K562 (cell line): ENCODE measurements at regions not wholly inside any gene's neighbourhood (a gene's known extent, or its start where the extent isn't known, plus 50 kb on each side); places are given as distances from the start of the nearest gene placed in this dataset.

ENCODE experiments used
- ATAC-seq: fragments of 200-7000 bp; cut with Tn5 transposase; 3 replicates; pipeline ENCODE4 v1.9.1; 2020; ENCODE audit warnings: moderate library complexity
- BruUV-seq: library from RNA; stranded (reverse); fragments of 400-500 nt; replicated peaks from 2 replicates; lab custom pipeline; 2021; lab: Mats Ljungman, UMichigan
- CTCF ChIA-PET: fragments of 300-600 bp; formaldehyde crosslinking; extraction: SDS; loops from one replicate; lab custom pipeline; 2021; ENCODE audit warnings: low intra/inter-chr PET ratio; lab: Yijun Ruan, JAX
- POLR2A ChIA-PET: fragments of 300-600, 350-650 bp; sonication (Branson Sonifier 250); formaldehyde crosslinking; extraction: SDS; loops from one replicate; lab custom pipeline; 2021; ENCODE audit warnings: antibody characterized with exemption, inconsistent platforms; lab: Yijun Ruan, JAX
- DNase-seq, 4 experiments: peaks; one replicate each; pipeline versions ENCODE4 v3.0.0 to v3.0.0-alpha.2; 2011 to 2018; ENCODE audit warnings: low spot score in 3 of 4, mixed read lengths in 3 of 4; ENCODE audit errors: extremely low read depth in 1 of 4
- FAIRE-seq: peaks from 2 replicates; lab custom pipeline; 2011; peaks lifted over from hg19 to GRCh38; lab: Jason Lieb, UNC
- H2AFZ ChIP-seq: 2 replicates; pipeline ENCODE4 v1.6.0; 2011; ENCODE audit warnings: low read depth, low read length, control low read depth, inconsistent platforms
- H3K27ac ChIP-seq: fragments of 200-600 bp; 3 replicates; pipeline ENCODE4 v1.8.0; 2011; ENCODE audit warnings: low read depth, mild to moderate bottlenecking, control low read depth, inconsistent platforms, low read length, moderate library complexity, mixed read lengths; ENCODE audit errors: extremely low read depth
- H3K27me3 ChIP-seq, 2 experiments: fragments of 300-600 bp in 1 of 2; 2 replicates in 1 of 2; 3 replicates in 1 of 2; pipeline versions ENCODE4 v1.6.0 to v1.8.0; 2011; ENCODE audit warnings: inconsistent platforms in 2 of 2, low read length in 2 of 2, mild to moderate bottlenecking in 1 of 2, mixed read lengths in 1 of 2, moderate library complexity in 1 of 2; ENCODE audit not compliant: control insufficient read depth in 2 of 2, insufficient read depth in 2 of 2
- H3K36me3 ChIP-seq: fragments of 300-600 bp; 3 replicates; pipeline ENCODE4 v1.8.0; 2011; ENCODE audit warnings: mild to moderate bottlenecking, low read length, inconsistent platforms; ENCODE audit not compliant: control insufficient read depth, insufficient read depth
- H3K4me1 ChIP-seq, 2 experiments: fragments of 200-600 bp in 1 of 2; replicated peaks in 1 of 2; 2 replicates in 1 of 2; 3 replicates in 1 of 2; pipeline versions ENCODE4 v1.5.1 to v1.8.0; 2011; ENCODE audit warnings: inconsistent platforms in 2 of 2, low read length in 2 of 2, mild to moderate bottlenecking in 1 of 2, mixed read lengths in 1 of 2, moderate library complexity in 1 of 2; ENCODE audit not compliant: control insufficient read depth in 2 of 2, insufficient read depth in 2 of 2
- H3K4me2 ChIP-seq: 2 replicates; pipeline ENCODE4 v1.6.1; 2011; ENCODE audit warnings: low read length, control low read depth, inconsistent platforms, mixed read lengths; ENCODE audit not compliant: insufficient read depth
- H3K4me3 ChIP-seq: fragments of 200-600 bp; sonication (generic), shearing (Covaris generic); 2 replicates; pipeline ENCODE4 v1.5.1; 2016; ENCODE audit warnings: control low read depth, inconsistent platforms
- H3K79me2 ChIP-seq: fragments of 200-600 bp; 3 replicates; pipeline ENCODE4 v1.8.0; 2011; ENCODE audit warnings: low read length, inconsistent platforms; ENCODE audit not compliant: control insufficient read depth, insufficient read depth
- H3K9ac ChIP-seq, 2 experiments: 2 replicates each; pipeline versions ENCODE4 v1.6.0 to v1.6.1; 2011; ENCODE audit warnings: low read depth in 2 of 2, low read length in 2 of 2, control low read depth in 1 of 2, inconsistent platforms in 1 of 2, mild to moderate bottlenecking in 1 of 2, mixed read lengths in 1 of 2; ENCODE audit not compliant: insufficient read depth in 1 of 2
- H3K9me1 ChIP-seq: one replicate; pipeline ENCODE4 v1.6.0; 2011; ENCODE audit warnings: inconsistent platforms, mild to moderate bottlenecking, low read length, moderate library complexity; ENCODE audit not compliant: control insufficient read depth, insufficient read depth
- H3K9me3 ChIP-seq: replicated peaks from 2 replicates; pipeline ENCODE4 v1.5.1; 2011; ENCODE audit warnings: low read depth, low read length, inconsistent platforms; ENCODE audit not compliant: control insufficient read depth, insufficient read depth
- H4K20me1 ChIP-seq: replicated peaks from 2 replicates; pipeline ENCODE4 v1.6.1; 2011; ENCODE audit warnings: low read length, inconsistent platforms, mixed read lengths; ENCODE audit not compliant: control insufficient read depth, insufficient read depth
- AFF4 ChIP-seq: sonication (generic); formaldehyde crosslinking; IDR thresholded peaks from 2 replicates; pipeline ENCODE4 v1.8.0; 2023; ENCODE audit warnings: mild to moderate bottlenecking, missing genetic modification reagents
- BRCA1 ChIP-seq, 2 experiments: fragments of 450-650 bp in 1 of 2; sonication (generic) in 1 of 2; formaldehyde crosslinking in 1 of 2; IDR thresholded peaks; 2 replicates each; pipeline versions ENCODE4 v1.5.0 to v1.6.1; 2017 to 2020; ENCODE audit warnings: mild to moderate bottlenecking in 1 of 2, missing genetic modification reagents in 1 of 2
- CBX8 ChIP-seq: fragments of 200-600 bp; sonication (generic); IDR thresholded peaks from 2 replicates; pipeline ENCODE4 v1.6.1; 2012; ENCODE audit warnings: borderline replicate concordance, mixed run types, low read depth, mild to moderate bottlenecking, moderate library complexity, mixed read lengths, low read length, control low read depth, inconsistent platforms; ENCODE audit not compliant: poor library complexity, severe bottlenecking; ENCODE audit errors: extremely low read depth
- CXXC5 ChIP-seq: fragments of 250-450 bp; sonication (Bioruptor Pico); IDR thresholded peaks from 2 replicates; pipeline ENCODE4 v1.8.0; 2022; ENCODE audit warnings: inconsistent platforms, mild to moderate bottlenecking, moderate library complexity
- ETS2 ChIP-seq: IDR thresholded peaks from 2 replicates; pipeline ENCODE4 v1.6.1; 2016; ENCODE audit warnings: borderline replicate concordance, missing genetic modification characterization, mild to moderate bottlenecking, moderate library complexity, missing compliant biosample characterization; ENCODE audit not compliant: poor library complexity, severe bottlenecking
- FUS ChIP-seq: fragments of 200-400 bp; formaldehyde crosslinking; optimal IDR thresholded peaks from 2 replicates; pipeline ENCODE3; 2017; ENCODE audit warnings: low read depth, low read length
- NR1H2 ChIP-seq: sonication (generic); formaldehyde crosslinking; IDR thresholded peaks from 2 replicates; pipeline ENCODE4 v1.4.0; 2020; ENCODE audit warnings: mild to moderate bottlenecking, missing genetic modification reagents
- SAFB ChIP-seq: fragments of 200-400 bp; formaldehyde crosslinking; IDR thresholded peaks from 2 replicates; pipeline ENCODE4 v1.6.1; 2017; ENCODE audit warnings: low read depth, low read length, borderline replicate concordance
- SMC3 ChIP-seq: conservative IDR thresholded peaks from 2 replicates; pipeline ENCODE4 v1.6.1; 2011; ENCODE audit warnings: low read depth, low read length, improper control_type of control experiment; ENCODE audit not compliant: insufficient read depth
- TAL1 ChIP-seq: fragments of 450-650 bp; IDR thresholded peaks from 2 replicates; pipeline ENCODE4 v1.6.1; 2016; ENCODE audit warnings: mild to moderate bottlenecking
- ZFP36 ChIP-seq: fragments of 150-350 bp; IDR thresholded peaks from 2 replicates; pipeline ENCODE4 v1.6.1; 2018; ENCODE audit warnings: low read length, low read depth; ENCODE audit not compliant: partially characterized antibody
- ZNF764 ChIP-seq: fragments of 250-450 bp; sonication (Bioruptor Pico); IDR thresholded peaks from 2 replicates; pipeline ENCODE4 v1.4.0; 2020; ENCODE audit warnings: low read depth, mild to moderate bottlenecking, moderate library complexity
- ZNF785 ChIP-seq: fragments of 250-450 bp; sonication (Bioruptor Pico); IDR thresholded peaks from 2 replicates; pipeline ENCODE4 v1.4.0; 2020; ENCODE audit warnings: mild to moderate bottlenecking
- WGBS: fragments of 100-300 bp; shearing (Covaris generic); methylation state at CpG from one replicate; pipeline ENCODE4 v1.1.6; 2016; ENCODE audit warnings: low coverage, mixed read lengths; ENCODE audit not compliant: insufficient coverage; ENCODE audit errors: missing lambda C conversion rate; 5-methylcytosine and 5-hydroxymethylcytosine counted together
- in situ Hi-C: fragments of 300-500 bp; cut with MboI; formaldehyde crosslinking; loops from 4 replicates; pipeline ENCODE4 v1.15.0; 2018; ENCODE audit warnings: inconsistent platforms, mixed read lengths
- intact Hi-C: fragments of 100-400 bp; cut with micrococcal nuclease; formaldehyde crosslinking; loops from 2 replicates; pipeline ENCODE4 v1.14.2; 2022
- TF ChIP-seq, protein P1 (sequence below): fragments of 450-650 bp; IDR thresholded peaks from 2 replicates; pipeline ENCODE4 v1.6.1; 2017; ENCODE audit warnings: antibody characterized with exemption, mild to moderate bottlenecking

DNA sequence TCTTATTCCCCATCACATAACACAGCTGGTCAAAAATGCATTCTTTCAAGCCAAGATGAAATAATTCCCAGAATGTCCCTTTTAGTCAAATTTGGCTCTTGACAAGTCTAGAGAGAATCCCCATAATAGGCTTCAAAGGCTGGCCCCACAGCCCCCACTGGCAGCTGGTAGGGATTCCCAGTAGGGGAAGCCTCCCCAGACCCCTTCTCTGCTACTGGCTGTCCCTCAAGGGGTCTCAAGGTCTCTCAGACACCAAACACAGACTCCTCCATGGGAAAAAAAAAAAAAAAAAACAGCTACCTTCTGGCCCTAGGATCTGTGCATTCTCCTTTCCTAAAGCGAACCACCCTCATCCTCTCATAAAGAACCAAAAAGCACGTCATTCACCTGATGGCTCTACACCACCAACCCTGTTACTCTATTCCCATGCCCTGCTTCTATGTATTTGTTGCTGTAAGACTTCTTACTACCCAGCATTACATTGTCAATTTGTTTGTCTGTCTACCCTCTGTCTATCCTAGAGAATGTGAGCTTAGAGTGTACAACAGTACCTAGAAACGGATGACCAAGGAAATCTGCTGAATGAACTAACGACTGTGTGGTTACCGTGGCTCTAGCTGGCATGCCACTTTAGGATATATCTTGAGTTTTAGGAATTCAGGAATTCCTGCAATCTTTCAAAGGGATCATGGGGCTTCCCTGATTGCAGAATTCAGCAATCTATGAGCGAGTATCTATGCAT is 164.1 kb upstream of the NSMCE3 start:
- CTCF ChIA-PET = no interaction called here
- 0% methylated on average over 6 of the region's 6 CpGs for WGBS
- in situ Hi-C loops = no loop called here
- no peak for TF ChIP-seq BRCA1 (IDR thresholded peaks at IDR 0.05)
- no peak for TF ChIP-seq BRCA1 (CRISPR knock-in tag; IDR thresholded peaks at IDR 0.05)
- TF ChIP-seq ZNF764 (CRISPR knock-in tag) = no peak
- TF ChIP-seq, protein P1, sequence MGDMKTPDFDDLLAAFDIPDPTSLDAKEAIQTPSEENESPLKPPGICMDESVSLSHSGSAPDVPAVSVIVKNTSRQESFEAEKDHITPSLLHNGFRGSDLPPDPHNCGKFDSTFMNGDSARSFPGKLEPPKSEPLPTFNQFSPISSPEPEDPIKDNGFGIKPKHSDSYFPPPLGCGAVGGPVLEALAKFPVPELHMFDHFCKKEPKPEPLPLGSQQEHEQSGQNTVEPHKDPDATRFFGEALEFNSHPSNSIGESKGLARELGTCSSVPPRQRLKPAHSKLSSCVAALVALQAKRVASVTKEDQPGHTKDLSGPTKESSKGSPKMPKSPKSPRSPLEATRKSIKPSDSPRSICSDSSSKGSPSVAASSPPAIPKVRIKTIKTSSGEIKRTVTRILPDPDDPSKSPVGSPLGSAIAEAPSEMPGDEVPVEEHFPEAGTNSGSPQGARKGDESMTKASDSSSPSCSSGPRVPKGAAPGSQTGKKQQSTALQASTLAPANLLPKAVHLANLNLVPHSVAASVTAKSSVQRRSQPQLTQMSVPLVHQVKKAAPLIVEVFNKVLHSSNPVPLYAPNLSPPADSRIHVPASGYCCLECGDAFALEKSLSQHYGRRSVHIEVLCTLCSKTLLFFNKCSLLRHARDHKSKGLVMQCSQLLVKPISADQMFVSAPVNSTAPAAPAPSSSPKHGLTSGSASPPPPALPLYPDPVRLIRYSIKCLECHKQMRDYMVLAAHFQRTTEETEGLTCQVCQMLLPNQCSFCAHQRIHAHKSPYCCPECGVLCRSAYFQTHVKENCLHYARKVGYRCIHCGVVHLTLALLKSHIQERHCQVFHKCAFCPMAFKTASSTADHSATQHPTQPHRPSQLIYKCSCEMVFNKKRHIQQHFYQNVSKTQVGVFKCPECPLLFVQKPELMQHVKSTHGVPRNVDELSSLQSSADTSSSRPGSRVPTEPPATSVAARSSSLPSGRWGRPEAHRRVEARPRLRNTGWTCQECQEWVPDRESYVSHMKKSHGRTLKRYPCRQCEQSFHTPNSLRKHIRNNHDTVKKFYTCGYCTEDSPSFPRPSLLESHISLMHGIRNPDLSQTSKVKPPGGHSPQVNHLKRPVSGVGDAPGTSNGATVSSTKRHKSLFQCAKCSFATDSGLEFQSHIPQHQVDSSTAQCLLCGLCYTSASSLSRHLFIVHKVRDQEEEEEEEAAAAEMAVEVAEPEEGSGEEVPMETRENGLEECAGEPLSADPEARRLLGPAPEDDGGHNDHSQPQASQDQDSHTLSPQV = no peak
- TF ChIP-seq CBX8 = no peak
- no peak for TF ChIP-seq SMC3
- no peak for TF ChIP-seq ZNF785 (CRISPR knock-in tag)
- no peak for TF ChIP-seq FUS
- no peak for TF ChIP-seq AFF4 (CRISPR knock-in tag)
- TF ChIP-seq SAFB = no peak
- no peak for TF ChIP-seq TAL1
- no peak for TF ChIP-seq NR1H2 (CRISPR knock-in tag)
- no peak for TF ChIP-seq ZFP36
- no peak for TF ChIP-seq CXXC5 (CRISPR knock-in tag)
- TF ChIP-seq ETS2 (tag) = no peak

More for the DNA sequence above, 164.1 kb upstream of the NSMCE3 start:
- Histone ChIP-seq H2AFZ (no peak overlapping the region), H3K4me3 (no peak overlapping the region), H3K4me2 (no peak overlapping the region), H3K9me3 (no peaks in the 10 kb centered on the region), H4K20me1 (no peaks in the 10 kb centered on the region), H3K9me1 (no peaks in the 10 kb centered on the region), H3K79me2 (no peaks in the 10 kb centered on the region), H3K4me1 (no peaks in the 10 kb centered on the region), H3K36me3 (no peaks in the 10 kb centered on the region), H3K9ac (no peak overlapping the region), H3K27me3 (peaks cover 0 to 6% of the 10 kb centered on the region in 2 experiments; a peak in 3 of 5 replicates), H3K27ac (no peak overlapping the region)
- intact Hi-C loops = no loop called here
- FAIRE-seq (no peak), ATAC-seq (no peak), DNase-seq (no peak)
- POLR2A ChIA-PET = interaction anchor here (0.6 kb wide), 1 partner anchor 553 kb away, joined by 3 read pairs; no protein-coding TSS in a partner anchor
- no TSS peak for BruUV-seq
